Endothelial cell of umbilical vein (primary cell): ENCODE measurements at regions not wholly inside any gene's neighbourhood (a gene's known extent, or its start where the extent isn't known, plus 50 kb on each side); places are given as distances from the start of the nearest gene placed in this dataset.

Source experiments
- BruUV-seq: library from RNA; stranded (reverse); fragments of 400-500 nt; replicated peaks from 2 replicates; lab custom pipeline; 2021; lab: Mats Ljungman, UMichigan
- CTCF ChIA-PET: fragments of 300-600, 350-600 bp; sonication (Branson Sonifier 250); formaldehyde crosslinking; loops from one replicate; lab custom pipeline; 2021; ENCODE audit warnings: antibody characterized with exemption, inconsistent platforms; lab: Charles Lee
- POLR2A ChIA-PET: fragments of 300-600, 350-600 bp; sonication (Branson Sonifier 250); formaldehyde crosslinking; loops from one replicate; lab custom pipeline; 2021; ENCODE audit warnings: antibody characterized with exemption, inconsistent platforms; lab: Charles Lee
- DNase-seq: peaks from one replicate; pipeline ENCODE4 v3.0.0-alpha.2; 2011; ENCODE audit warnings: low read depth, low spot score
- FAIRE-seq: peaks from 2 replicates; lab custom pipeline; 2011; peaks lifted over from hg19 to GRCh38; lab: Jason Lieb, UNC
- H2AFZ ChIP-seq: 2 replicates; pipeline ENCODE4 v1.6.0; 2012; ENCODE audit warnings: low read depth, low read length, control low read depth, inconsistent platforms
- H3K27ac ChIP-seq: 2 replicates; pipeline ENCODE4 v1.5.1; 2011; ENCODE audit warnings: low read depth, mild to moderate bottlenecking, control low read depth, low read length, moderate library complexity; ENCODE audit not compliant: insufficient read depth
- H3K27me3 ChIP-seq, 2 experiments: 2 replicates each; pipeline versions ENCODE4 v1.6.0 to v1.6.1; 2011; ENCODE audit warnings: low read length in 2 of 2, mixed read lengths in 1 of 2; ENCODE audit not compliant: control insufficient read depth in 2 of 2, insufficient read depth in 2 of 2
- H3K36me3 ChIP-seq, 2 experiments: 2 replicates in 1 of 2; 3 replicates in 1 of 2; pipeline ENCODE4 v1.5.1; 2011; ENCODE audit warnings: low read length in 2 of 2, mild to moderate bottlenecking in 1 of 2, moderate library complexity in 1 of 2; ENCODE audit not compliant: control insufficient read depth in 2 of 2, insufficient read depth in 2 of 2; ENCODE audit errors: extremely low read depth in 1 of 2
- H3K4me1 ChIP-seq: 3 replicates; pipeline ENCODE4 v1.5.1; 2011; ENCODE audit warnings: mild to moderate bottlenecking, low read length; ENCODE audit not compliant: control insufficient read depth, insufficient read depth; ENCODE audit errors: extremely low read depth
- H3K4me2 ChIP-seq: 2 replicates; pipeline ENCODE4 v1.6.1; 2011; ENCODE audit warnings: low read length, control low read depth, mixed read lengths; ENCODE audit not compliant: insufficient read depth
- H3K4me3 ChIP-seq, 3 experiments: fragments of 200-600 bp in 1 of 3; sonication (generic), shearing (Covaris generic) in 1 of 3; replicated peaks in 1 of 3; 2 replicates each; pipeline ENCODE4 v1.5.1; 2011 to 2016; ENCODE audit warnings: control low read depth in 3 of 3, low read length in 3 of 3, mild to moderate bottlenecking in 2 of 3, inconsistent platforms in 1 of 3, low read depth in 1 of 3, moderate library complexity in 1 of 3; ENCODE audit not compliant: insufficient read depth in 1 of 3
- H3K79me2 ChIP-seq: 2 replicates; pipeline ENCODE4 v1.6.0; 2012; ENCODE audit warnings: low read length, inconsistent platforms; ENCODE audit not compliant: control insufficient read depth, insufficient read depth
- H3K9ac ChIP-seq: replicated peaks from 2 replicates; pipeline ENCODE3; 2011; ENCODE audit warnings: low read length, control low read depth; ENCODE audit not compliant: insufficient read depth; ENCODE audit errors: extremely low read depth
- H3K9me1 ChIP-seq: replicated peaks from 3 replicates; pipeline ENCODE4 v1.6.0; 2011; ENCODE audit warnings: mild to moderate bottlenecking, low read length; ENCODE audit not compliant: control insufficient read depth, insufficient read depth; ENCODE audit errors: extremely low read depth
- H3K9me3 ChIP-seq: replicated peaks from 2 replicates; pipeline ENCODE4 v1.5.1; 2012; ENCODE audit warnings: low read length, inconsistent platforms; ENCODE audit not compliant: control insufficient read depth, insufficient read depth
- H4K20me1 ChIP-seq: replicated peaks from 2 replicates; pipeline ENCODE3; 2011; ENCODE audit warnings: mild to moderate bottlenecking, low read length; ENCODE audit not compliant: control insufficient read depth, insufficient read depth; ENCODE audit errors: extremely low read depth
- EZH2 ChIP-seq: IDR thresholded peaks from 2 replicates; pipeline ENCODE4 v1.6.1; 2012; ENCODE audit warnings: borderline replicate concordance, low read depth, mild to moderate bottlenecking, moderate library complexity, low read length, inconsistent platforms; ENCODE audit not compliant: severe bottlenecking
- FOS ChIP-seq: IDR thresholded peaks from 2 replicates; pipeline ENCODE4 v1.6.1; 2011; ENCODE audit warnings: mild to moderate bottlenecking, low read length, moderate library complexity, borderline replicate concordance; ENCODE audit not compliant: insufficient read depth
- GATA2 ChIP-seq: IDR thresholded peaks from 2 replicates; pipeline ENCODE4 v1.7.0; 2011; ENCODE audit warnings: low read depth, mild to moderate bottlenecking, moderate library complexity, mixed read lengths, low read length; ENCODE audit not compliant: insufficient read length, insufficient read depth
- JUN ChIP-seq: IDR thresholded peaks from 2 replicates; pipeline ENCODE4 v1.6.1; 2011; ENCODE audit warnings: borderline replicate concordance, low read depth; ENCODE audit not compliant: insufficient read length, insufficient read depth
- MYC ChIP-seq: IDR thresholded peaks from one replicate; pipeline ENCODE4 v1.6.1; 2011; ENCODE audit warnings: mild to moderate bottlenecking, low read depth, low read length
- POLR2A ChIP-seq: IDR thresholded peaks from 2 replicates; pipeline ENCODE4 v1.6.1; 2012; ENCODE audit warnings: low read depth, mild to moderate bottlenecking, control low read depth, low read length
- dilution Hi-C: fragments of 300-500 bp; cut with MboI; formaldehyde crosslinking; loops from one replicate; pipeline ENCODE4 v1.15.0; 2019; ENCODE audit warnings: low sequenced_read_pairs; ENCODE audit not compliant: extremely low pct_ligation_motif_present
- intact Hi-C: fragments of 100-400 bp; cut with micrococcal nuclease; formaldehyde crosslinking; loops from one replicate; pipeline ENCODE4 v1.10.0; 2022
- TF ChIP-seq, protein P1 (sequence below): IDR thresholded peaks from 2 replicates; pipeline ENCODE4 v1.6.1; 2011; ENCODE audit not compliant: insufficient read depth, insufficient read length
- TF ChIP-seq, protein P2 (sequence below), 2 donors: IDR thresholded peaks; 1 replicate in 1 of 2; 2 replicates in 1 of 2; pipeline ENCODE4 v1.5.1; 2011; ENCODE audit warnings: low read length in 2 of 2, mild to moderate bottlenecking in 2 of 2, moderate library complexity in 2 of 2, control low read depth in 1 of 2, inconsistent platforms in 1 of 2, low read depth in 1 of 2; ENCODE audit not compliant: insufficient read depth in 1 of 2; ENCODE audit errors: extremely low read depth in 1 of 2

- DNase-seq (peak; percentile 80), FAIRE-seq (peak; percentile 62)
- intact Hi-C loops (no loop called here), dilution Hi-C loops (loop anchor here (25.0 kb wide), 1 partner anchor 89 kb away; no protein-coding TSS in a partner anchor)
- H3K79me2 ChIP-seq = no peaks in the 10 kb centered on the region
- no peak overlapping the region for H2AFZ ChIP-seq
- peak overlapping the region; percentile 52 for H3K27ac ChIP-seq
- H3K9ac ChIP-seq = no peak overlapping the region
- H3K4me3 ChIP-seq = no peak overlapping the region
- H3K4me1 ChIP-seq = peaks cover 56% of the 10 kb centered on the region
- H3K9me3 ChIP-seq = no peaks in the 10 kb centered on the region
- TF ChIP-seq FOS = peak; percentile 82
- TF ChIP-seq POLR2A = no peak
- peak; percentile 75 for TF ChIP-seq JUN
- H3K4me2 ChIP-seq = no peak overlapping the region
- ChIA-PET CTCF (interaction anchor here (0.8 to 1.6 kb wide), 13 partner anchors 9 to 920 kb away, joined by 3 to 5 read pairs (median 3); no protein-coding TSS in a partner anchor), POLR2A (interaction anchor here (0.7 to 1.3 kb wide), 2 partner anchors 8 to 278 kb away, joined by 3 to 6 read pairs; no protein-coding TSS in a partner anchor)
- H3K9me1 ChIP-seq = no peaks in the 10 kb centered on the region
- no TSS peak for BruUV-seq
- no peaks in the 10 kb centered on the region for H3K36me3 ChIP-seq
- no peaks in the 10 kb centered on the region for H3K27me3 ChIP-seq
- no peaks in the 10 kb centered on the region for H4K20me1 ChIP-seq
Observed at GRCh38 chr6:12576389-12576788, 140.2 kb upstream of the PHACTR1 start.

DNA sequence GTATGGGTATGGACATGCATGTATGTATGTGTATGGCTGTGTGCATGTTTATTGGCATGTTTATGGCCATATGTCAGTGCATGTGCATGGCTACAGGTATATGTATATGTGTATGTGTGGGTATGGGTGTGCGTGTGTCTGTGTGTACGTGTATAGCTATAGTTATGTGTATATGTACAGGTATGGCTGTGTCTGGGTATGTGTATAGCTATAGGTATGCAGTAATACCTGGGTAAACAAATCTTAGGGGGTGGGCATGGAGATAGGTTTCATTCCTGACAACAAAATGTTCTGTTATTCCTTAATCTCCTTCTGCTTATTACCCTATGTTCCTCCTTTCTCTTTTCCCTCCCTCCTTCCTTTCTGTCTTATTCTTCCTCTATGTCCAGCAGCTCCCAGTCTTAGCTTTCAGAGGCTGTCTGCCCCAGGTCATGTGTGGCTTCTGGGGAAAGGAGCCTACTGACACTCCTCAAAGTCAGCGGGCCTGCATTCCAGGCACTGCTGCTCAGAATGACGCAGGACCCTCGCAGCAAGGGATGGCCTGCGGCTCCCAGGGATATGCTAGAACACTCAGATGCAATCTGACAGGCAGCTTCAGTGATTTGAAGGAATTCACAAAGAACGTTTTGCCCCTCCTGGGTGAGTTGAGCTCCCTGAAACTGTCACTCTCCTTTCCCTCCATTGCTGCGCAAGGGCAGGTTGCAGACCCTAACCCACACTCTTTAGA is 139.3 kb upstream of the PHACTR1 start:
- Histone ChIP-seq H3K9me3 (no peaks in the 10 kb centered on the region), H3K27ac (peak overlapping the region; percentile 52), H2AFZ (peak overlapping the region; percentile 23), H3K36me3 (no peaks in the 10 kb centered on the region), H3K79me2 (no peaks in the 10 kb centered on the region), H3K4me3 (no peak overlapping the region), H3K9me1 (no peaks in the 10 kb centered on the region), H3K4me2 (no peak overlapping the region), H3K4me1 (peaks cover 54% of the 10 kb centered on the region), H4K20me1 (no peaks in the 10 kb centered on the region), H3K9ac (no peak overlapping the region), H3K27me3 (no peaks in the 10 kb centered on the region)
- TF ChIP-seq EZH2 (no peak), GATA2 (no peak), MYC (no peak), FOS (no peak), JUN (no peak)
- TF ChIP-seq, protein P1, sequence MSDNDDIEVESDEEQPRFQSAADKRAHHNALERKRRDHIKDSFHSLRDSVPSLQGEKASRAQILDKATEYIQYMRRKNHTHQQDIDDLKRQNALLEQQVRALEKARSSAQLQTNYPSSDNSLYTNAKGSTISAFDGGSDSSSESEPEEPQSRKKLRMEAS = no peak
- TF ChIP-seq, protein P2, sequence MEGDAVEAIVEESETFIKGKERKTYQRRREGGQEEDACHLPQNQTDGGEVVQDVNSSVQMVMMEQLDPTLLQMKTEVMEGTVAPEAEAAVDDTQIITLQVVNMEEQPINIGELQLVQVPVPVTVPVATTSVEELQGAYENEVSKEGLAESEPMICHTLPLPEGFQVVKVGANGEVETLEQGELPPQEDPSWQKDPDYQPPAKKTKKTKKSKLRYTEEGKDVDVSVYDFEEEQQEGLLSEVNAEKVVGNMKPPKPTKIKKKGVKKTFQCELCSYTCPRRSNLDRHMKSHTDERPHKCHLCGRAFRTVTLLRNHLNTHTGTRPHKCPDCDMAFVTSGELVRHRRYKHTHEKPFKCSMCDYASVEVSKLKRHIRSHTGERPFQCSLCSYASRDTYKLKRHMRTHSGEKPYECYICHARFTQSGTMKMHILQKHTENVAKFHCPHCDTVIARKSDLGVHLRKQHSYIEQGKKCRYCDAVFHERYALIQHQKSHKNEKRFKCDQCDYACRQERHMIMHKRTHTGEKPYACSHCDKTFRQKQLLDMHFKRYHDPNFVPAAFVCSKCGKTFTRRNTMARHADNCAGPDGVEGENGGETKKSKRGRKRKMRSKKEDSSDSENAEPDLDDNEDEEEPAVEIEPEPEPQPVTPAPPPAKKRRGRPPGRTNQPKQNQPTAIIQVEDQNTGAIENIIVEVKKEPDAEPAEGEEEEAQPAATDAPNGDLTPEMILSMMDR (IDR thresholded peaks at IDR 0.05; ENCODE audit: extremely low read depth in 1 of 2, insufficient read depth in 1 of 2, low read depth in 1 of 2, low read length in 2 of 2) = no peak
- CTCF ChIA-PET = interaction anchor here (1.0 to 1.6 kb wide), 5 partner anchors 19 to 921 kb away, joined by 3 to 4 read pairs (median 3); no protein-coding TSS in a partner anchor
- no TSS peak for BruUV-seq
- intact Hi-C loops (no loop called here), dilution Hi-C loops (loop anchor here (25.0 kb wide), 1 partner anchor 90 kb away; no protein-coding TSS in a partner anchor)
- POLR2A ChIA-PET = no interaction called here
- FAIRE-seq (no peak), DNase-seq (no peak)
